ENCODE measurements at regions not wholly inside any gene's neighbourhood (a gene's known extent, or its start where the extent isn't known, plus 50 kb on each side); places are given as distances from the start of the nearest gene placed in this dataset.
"Not testable (repeated sequence)": the region's sequence is repeated elsewhere in the genome, so short reads cannot be mapped to it uniquely, and the experiment has no call there.

GRCh38 chr9:84075004-84075403, 94.4 kb downstream of the RMI1 start:
- Histone ChIP-seq H3K27me3 (ENCODE audit: control insufficient read depth in 2 of 2, insufficient read depth in 1 of 2, low read length in 1 of 2) (no peaks in the 10 kb centered on the region), H3K9me3 (ENCODE audit: control insufficient read depth in 2 of 2, insufficient read depth in 1 of 2, low read length in 1 of 2) (no peaks in the 10 kb centered on the region), H3K36me3 (ENCODE audit: control insufficient read depth in 2 of 2, insufficient read depth in 2 of 2, low read length in 1 of 2) (no peaks in the 10 kb centered on the region), H3K4me3 (ENCODE audit: low read length in 2 of 2) (no peak overlapping the region), H3K27ac (ENCODE audit: low read depth in 1 of 2, low read length in 1 of 2) (no peak overlapping the region), H3K4me1 (ENCODE audit: control insufficient read depth in 2 of 2, insufficient read depth in 2 of 2, low read length in 2 of 2) (no peaks in the 10 kb centered on the region)
- DNase-seq (ENCODE audit: low read depth in 6 of 9, low spot score in 9 of 9) = no peak

DNA sequence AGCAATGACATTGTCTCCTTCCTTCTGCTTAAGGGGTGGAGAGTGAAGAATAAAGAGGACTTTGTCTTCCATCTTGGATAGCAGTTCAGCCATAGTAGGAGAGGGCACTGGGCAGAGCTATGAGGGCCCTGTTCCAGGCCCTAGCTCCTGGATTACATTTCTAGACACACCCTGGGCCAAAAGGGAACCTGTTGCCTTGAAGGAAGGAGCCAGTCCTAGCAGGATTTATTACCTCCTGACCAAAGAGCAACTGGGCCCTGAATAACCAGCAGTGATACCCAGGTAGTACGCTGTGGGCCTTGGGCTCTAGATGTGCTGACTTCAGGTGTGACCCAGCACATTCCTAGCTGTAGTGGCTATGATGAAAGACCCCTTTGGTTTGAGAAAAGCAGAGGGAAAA, 95.8 kb downstream of the RMI1 start:
- WGBS = 96% methylated on average over 1 of the region's 1 CpG
- Histone ChIP-seq H3K4me3 (ENCODE audit: low read length in 2 of 2) (no peak overlapping the region), H3K36me3 (ENCODE audit: control insufficient read depth in 2 of 2, insufficient read depth in 2 of 2, low read length in 1 of 2) (no peaks in the 10 kb centered on the region), H3K27ac (ENCODE audit: low read depth in 1 of 2, low read length in 1 of 2) (no peak overlapping the region), H3K4me1 (ENCODE audit: control insufficient read depth in 2 of 2, insufficient read depth in 2 of 2, low read length in 2 of 2) (no peaks in the 10 kb centered on the region), H3K27me3 (ENCODE audit: control insufficient read depth in 2 of 2, insufficient read depth in 1 of 2, low read length in 1 of 2) (no peaks in the 10 kb centered on the region), H3K9me3 (ENCODE audit: control insufficient read depth in 2 of 2, insufficient read depth in 1 of 2, low read length in 1 of 2) (no peaks in the 10 kb centered on the region)
- no peak for DNase-seq (ENCODE audit: low read depth in 6 of 9, low spot score in 9 of 9)

DNA sequence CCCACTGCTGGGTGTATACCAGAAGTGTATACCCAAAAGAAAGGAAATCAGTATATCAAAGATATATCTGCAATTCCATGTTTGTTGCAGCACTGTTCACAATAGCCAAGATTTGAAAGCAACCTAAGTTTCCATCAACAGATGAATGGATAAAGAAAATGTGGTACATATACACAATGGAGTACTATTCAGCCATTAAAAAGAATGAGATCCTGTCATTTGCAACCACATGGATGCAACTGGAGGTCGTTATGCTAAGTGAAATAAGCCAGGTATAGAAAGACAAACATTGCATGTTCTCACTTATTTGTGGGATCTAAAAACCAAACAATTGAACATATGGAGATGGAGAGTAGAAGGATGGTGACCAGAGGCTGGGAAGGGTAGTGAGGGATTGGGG, 97.2 kb downstream of the RMI1 start:
- H3K36me3 ChIP-seq (ENCODE audit: control insufficient read depth in 2 of 2, insufficient read depth in 2 of 2, low read length in 1 of 2); H3K27ac ChIP-seq (ENCODE audit: low read depth in 1 of 2, low read length in 1 of 2); H3K4me1 ChIP-seq (ENCODE audit: control insufficient read depth in 2 of 2, insufficient read depth in 2 of 2, low read length in 2 of 2); DNase-seq (ENCODE audit: low read depth in 6 of 9, low spot score in 9 of 9); H3K27me3 ChIP-seq (ENCODE audit: control insufficient read depth in 2 of 2, insufficient read depth in 1 of 2, low read length in 1 of 2); H3K9me3 ChIP-seq (ENCODE audit: control insufficient read depth in 2 of 2, insufficient read depth in 1 of 2, low read length in 1 of 2); H3K4me3 ChIP-seq (ENCODE audit: low read length in 2 of 2): not testable (repeated sequence)
- WGBS = 66% methylated on average over 1 of the region's 1 CpG

DNA sequence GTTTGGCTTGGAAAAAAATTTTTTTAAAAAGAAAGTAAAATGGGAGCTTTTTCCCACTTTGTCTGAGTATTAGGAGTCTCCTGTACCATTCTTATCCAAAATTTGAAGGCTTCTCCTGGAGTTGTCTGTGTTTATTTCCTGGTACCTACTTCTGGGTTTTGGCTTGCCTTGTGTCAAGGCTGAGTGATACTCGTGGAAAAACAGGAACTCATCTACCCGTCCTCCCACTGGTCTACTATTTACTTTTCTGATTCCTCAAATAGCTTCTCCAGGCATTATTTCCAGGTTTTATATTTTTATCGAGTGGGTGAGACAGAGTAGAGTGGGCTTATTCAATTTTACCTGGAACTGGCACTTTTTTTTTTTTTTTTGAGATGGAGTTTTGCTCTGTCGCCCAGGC, 99.4 kb downstream of the RMI1 start:
- H3K36me3 ChIP-seq (ENCODE audit: control insufficient read depth in 2 of 2, insufficient read depth in 2 of 2, low read length in 1 of 2) = no peaks in the 10 kb centered on the region
- H3K4me1 ChIP-seq (ENCODE audit: control insufficient read depth in 2 of 2, insufficient read depth in 2 of 2, low read length in 2 of 2) = no peaks in the 10 kb centered on the region
- WGBS = 59% methylated on average over 4 of the region's 4 CpGs
- H3K27me3 ChIP-seq (ENCODE audit: control insufficient read depth in 2 of 2, insufficient read depth in 1 of 2, low read length in 1 of 2) = no peaks in the 10 kb centered on the region
- DNase-seq (ENCODE audit: low read depth in 6 of 9, low spot score in 9 of 9) = no peak
- no peak overlapping the region for H3K27ac ChIP-seq (ENCODE audit: low read depth in 1 of 2, low read length in 1 of 2)
- no peak overlapping the region for H3K4me3 ChIP-seq (ENCODE audit: low read length in 2 of 2)
- no peaks in the 10 kb centered on the region for H3K9me3 ChIP-seq (ENCODE audit: control insufficient read depth in 2 of 2, insufficient read depth in 1 of 2, low read length in 1 of 2)

DNA sequence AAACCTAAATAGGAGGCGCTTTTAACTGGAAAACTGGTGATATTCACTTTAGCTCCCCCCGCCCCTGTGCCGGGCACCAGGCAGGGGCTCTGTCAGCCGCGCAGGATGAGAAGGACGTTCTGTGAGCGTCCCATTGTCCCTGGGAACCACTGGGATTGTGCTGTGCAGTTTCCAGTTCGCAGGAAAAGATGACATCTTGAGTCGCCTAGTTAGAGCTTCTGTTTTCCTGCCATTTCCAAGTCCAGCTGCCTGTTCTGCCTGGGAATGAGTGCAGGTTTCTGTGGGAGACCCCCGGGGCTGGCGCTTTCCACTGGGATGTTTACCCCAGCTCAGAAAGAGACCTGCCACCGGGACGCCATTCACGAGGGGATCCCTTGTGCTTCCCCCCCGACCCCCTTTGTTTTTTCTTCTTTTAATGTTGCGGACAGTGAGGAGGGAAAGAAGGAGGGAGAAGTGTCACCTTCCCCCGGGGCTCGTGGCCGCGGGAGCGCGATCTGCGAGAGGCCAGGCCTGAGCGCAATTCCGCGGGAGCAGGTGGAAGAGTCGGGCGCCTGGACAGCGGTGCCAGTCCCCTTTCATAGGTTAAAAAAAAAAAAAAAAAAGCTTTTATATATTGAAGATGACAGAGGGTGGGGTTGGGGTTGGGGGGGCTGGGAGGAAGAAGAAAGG, 121.5 kb downstream of the RMI1 start:
- no peak for DNase-seq (ENCODE audit: low read depth in 6 of 9, low spot score in 9 of 9)
- peaks cover 12 to 24% of the 10 kb centered on the region in 2 donors for H3K27me3 ChIP-seq (ENCODE audit: control insufficient read depth in 2 of 2, insufficient read depth in 1 of 2, low read length in 1 of 2)
- 16% methylated on average over 29 of the region's 29 CpGs for WGBS
- H3K27ac ChIP-seq (ENCODE audit: low read depth in 1 of 2, low read length in 1 of 2) = no peak overlapping the region
- no peaks in the 10 kb centered on the region for H3K36me3 ChIP-seq (ENCODE audit: control insufficient read depth in 2 of 2, insufficient read depth in 2 of 2, low read length in 1 of 2)
- no peak overlapping the region for H3K4me3 ChIP-seq (ENCODE audit: low read length in 2 of 2)
- H3K4me1 ChIP-seq (ENCODE audit: control insufficient read depth in 2 of 2, insufficient read depth in 2 of 2, low read length in 2 of 2) = no peaks in the 10 kb centered on the region
- no peaks in the 10 kb centered on the region for H3K9me3 ChIP-seq (ENCODE audit: control insufficient read depth in 2 of 2, insufficient read depth in 1 of 2, low read length in 1 of 2)

- no peaks in the 10 kb centered on the region for H3K36me3 ChIP-seq (ENCODE audit: control insufficient read depth in 2 of 2, insufficient read depth in 2 of 2, low read length in 1 of 2)
- no peak for DNase-seq (ENCODE audit: low read depth in 6 of 9, low spot score in 9 of 9)
Measured at GRCh38 chr9:84103651-84104377, 123.2 kb downstream of the RMI1 start.

GRCh38 chr9:84107081-84107480, 126.5 kb downstream of the RMI1 start:
- DNase-seq (ENCODE audit: low read depth in 6 of 9, low spot score in 9 of 9) = no peak
- WGBS = 82% methylated on average over 2 of the region's 2 CpGs
- no peak overlapping the region for H3K27ac ChIP-seq (ENCODE audit: low read depth in 1 of 2, low read length in 1 of 2)
- H3K4me1 ChIP-seq (ENCODE audit: control insufficient read depth in 2 of 2, insufficient read depth in 2 of 2, low read length in 2 of 2) = no peaks in the 10 kb centered on the region
- H3K4me3 ChIP-seq (ENCODE audit: low read length in 2 of 2) = no peak overlapping the region
- H3K36me3 ChIP-seq (ENCODE audit: control insufficient read depth in 2 of 2, insufficient read depth in 2 of 2, low read length in 1 of 2) = no peaks in the 10 kb centered on the region
- H3K27me3 ChIP-seq (ENCODE audit: control insufficient read depth in 2 of 2, insufficient read depth in 1 of 2, low read length in 1 of 2) = peaks cover 7 to 11% of the 10 kb centered on the region in 2 donors
- no peaks in the 10 kb centered on the region for H3K9me3 ChIP-seq (ENCODE audit: control insufficient read depth in 2 of 2, insufficient read depth in 1 of 2, low read length in 1 of 2)

More at GRCh38 chr9:84103651-84104377, 123.2 kb downstream of the RMI1 start:
- WGBS = 61% methylated on average over 1 of the region's 1 CpG
- Histone ChIP-seq H3K9me3 (ENCODE audit: control insufficient read depth in 2 of 2, insufficient read depth in 1 of 2, low read length in 1 of 2) (no peaks in the 10 kb centered on the region), H3K27me3 (ENCODE audit: control insufficient read depth in 2 of 2, insufficient read depth in 1 of 2, low read length in 1 of 2) (peaks cover 12 to 24% of the 10 kb centered on the region in 2 donors), H3K4me3 (ENCODE audit: low read length in 2 of 2) (no peak overlapping the region), H3K27ac (ENCODE audit: low read depth in 1 of 2, low read length in 1 of 2) (no peak overlapping the region), H3K4me1 (ENCODE audit: control insufficient read depth in 2 of 2, insufficient read depth in 2 of 2, low read length in 2 of 2) (no peaks in the 10 kb centered on the region)

GRCh38 chr9:84107995-84108394, 127.4 kb downstream of the RMI1 start:
- Histone ChIP-seq H3K27me3 (ENCODE audit: control insufficient read depth in 2 of 2, insufficient read depth in 1 of 2, low read length in 1 of 2) (peaks cover 0 to 2% of the 10 kb centered on the region in 2 donors), H3K36me3 (ENCODE audit: control insufficient read depth in 2 of 2, insufficient read depth in 2 of 2, low read length in 1 of 2) (no peaks in the 10 kb centered on the region), H3K4me3 (ENCODE audit: low read length in 2 of 2) (no peak overlapping the region), H3K4me1 (ENCODE audit: control insufficient read depth in 2 of 2, insufficient read depth in 2 of 2, low read length in 2 of 2) (no peaks in the 10 kb centered on the region), H3K9me3 (ENCODE audit: control insufficient read depth in 2 of 2, insufficient read depth in 1 of 2, low read length in 1 of 2) (no peaks in the 10 kb centered on the region), H3K27ac (ENCODE audit: low read depth in 1 of 2, low read length in 1 of 2) (no peak overlapping the region)
- no peak for DNase-seq (ENCODE audit: low read depth in 6 of 9, low spot score in 9 of 9)
- WGBS = 65% methylated on average over 1 of the region's 1 CpG

GRCh38 chr9:84111726-84112125, 131.1 kb downstream of the RMI1 start:
- no peaks in the 10 kb centered on the region for H3K9me3 ChIP-seq (ENCODE audit: control insufficient read depth in 2 of 2, insufficient read depth in 1 of 2, low read length in 1 of 2)
- no peaks in the 10 kb centered on the region for H3K27me3 ChIP-seq (ENCODE audit: control insufficient read depth in 2 of 2, insufficient read depth in 1 of 2, low read length in 1 of 2)
- H3K4me1 ChIP-seq (ENCODE audit: control insufficient read depth in 2 of 2, insufficient read depth in 2 of 2, low read length in 2 of 2) = no peaks in the 10 kb centered on the region
- no peak overlapping the region for H3K27ac ChIP-seq (ENCODE audit: low read depth in 1 of 2, low read length in 1 of 2)
- DNase-seq (ENCODE audit: low read depth in 6 of 9, low spot score in 9 of 9) = no peak
- H3K36me3 ChIP-seq (ENCODE audit: control insufficient read depth in 2 of 2, insufficient read depth in 2 of 2, low read length in 1 of 2) = no peaks in the 10 kb centered on the region
- no peak overlapping the region for H3K4me3 ChIP-seq (ENCODE audit: low read length in 2 of 2)
- 98% methylated on average over 3 of the region's 3 CpGs for WGBS
